ENCODE measurements at regions not wholly inside any gene's neighbourhood (a gene's known extent, or its start where the extent isn't known, plus 50 kb on each side); places are given as distances from the start of the nearest gene placed in this dataset.

DNA sequence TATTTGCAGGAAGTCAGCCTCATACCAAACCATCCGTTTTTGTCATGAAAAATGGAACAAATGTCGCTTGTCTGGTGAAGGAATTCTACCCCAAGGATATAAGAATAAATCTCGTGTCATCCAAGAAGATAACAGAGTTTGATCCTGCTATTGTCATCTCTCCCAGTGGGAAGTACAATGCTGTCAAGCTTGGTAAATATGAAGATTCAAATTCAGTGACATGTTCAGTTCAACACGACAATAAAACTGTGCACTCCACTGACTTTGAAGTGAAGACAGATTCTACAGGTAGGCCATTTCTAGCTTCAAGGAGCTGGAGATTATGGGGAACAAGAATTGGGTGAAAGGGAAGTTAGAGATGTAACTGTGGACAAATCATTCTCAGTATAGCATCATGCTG is 126.1 kb downstream of the DAD1 start:
- in situ Hi-C loops (cut with MboI; ENCODE audit: low sequenced_read_pairs), result no loop called here

GRCh38 chr14:22460461-22461195 is 128.4 kb downstream of the DAD1 start:
- in situ Hi-C loops (cut with MboI; ENCODE audit: low sequenced_read_pairs), result no loop called here

DNA sequence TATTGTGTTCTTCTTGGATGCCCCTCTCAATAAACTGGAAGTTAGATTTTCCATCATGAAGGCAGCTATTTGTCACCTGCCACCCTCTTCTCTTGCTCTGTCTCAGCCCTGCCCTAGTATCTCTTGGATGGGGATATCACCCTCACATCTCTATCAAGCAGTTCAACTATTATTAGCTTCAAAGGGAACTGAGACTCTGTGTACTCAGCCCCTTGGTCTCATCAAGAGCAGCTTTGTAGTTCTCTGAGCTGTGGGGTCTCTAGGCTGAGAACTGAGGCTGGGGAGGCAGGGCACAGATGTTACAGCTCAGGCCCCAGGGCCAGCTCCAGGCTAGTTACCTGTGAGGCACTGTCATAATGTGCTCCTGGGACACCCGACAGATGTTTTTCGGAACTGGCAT is 130.3 kb downstream of the DAD1 start:
- in situ Hi-C loops (cut with MboI; ENCODE audit: low sequenced_read_pairs), result no loop called here

DNA sequence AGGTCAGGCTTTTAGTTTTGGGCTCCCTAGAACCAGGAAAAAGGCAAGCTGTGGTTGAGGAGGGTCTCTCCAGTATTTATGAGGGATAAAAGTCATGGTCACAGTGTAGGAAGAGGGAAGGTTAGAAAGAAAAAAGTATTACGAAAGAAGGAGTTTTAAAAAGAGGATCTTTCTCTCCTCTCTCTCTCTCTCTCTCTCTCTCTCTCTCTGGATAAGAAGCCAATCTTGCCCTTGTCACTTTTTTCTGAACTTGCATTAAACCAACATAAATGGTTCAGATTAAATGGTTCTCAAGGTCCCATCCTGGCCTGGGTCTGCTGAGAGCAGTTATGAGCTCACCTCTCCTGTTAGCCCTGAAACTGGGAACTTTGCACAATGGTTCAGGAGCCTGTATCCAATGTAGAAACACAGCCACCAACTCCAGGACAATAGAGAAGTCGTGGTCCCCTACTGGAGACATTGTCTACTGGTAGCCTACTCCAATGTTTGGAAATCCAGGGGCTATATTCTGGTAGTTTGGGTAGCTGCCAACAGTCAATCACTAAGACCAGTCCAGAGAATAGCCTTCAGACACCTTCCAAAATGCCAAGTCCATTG is 131.9 kb downstream of the DAD1 start:
- in situ Hi-C loops (cut with MboI; ENCODE audit: low sequenced_read_pairs), result no loop called here

DNA sequence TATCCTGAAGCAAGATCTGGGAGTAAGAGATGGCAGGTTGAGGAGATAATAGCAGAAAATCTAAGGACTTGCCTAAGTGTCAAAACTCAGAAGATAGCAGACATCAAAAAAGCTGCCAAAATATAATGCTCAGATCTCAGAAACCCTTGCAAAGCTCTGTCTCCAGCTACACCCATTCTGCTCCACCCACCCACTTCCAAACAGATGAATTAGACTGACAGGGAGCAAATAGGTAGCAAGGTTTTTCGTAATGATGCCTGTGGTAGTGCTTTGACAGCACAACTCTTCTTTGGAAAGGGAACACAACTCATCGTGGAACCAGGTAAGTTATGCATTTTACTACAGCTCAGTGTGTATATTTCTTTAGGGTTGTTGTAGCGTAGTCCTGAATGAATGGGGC is 132.6 kb downstream of the DAD1 start:
- in situ Hi-C loops (cut with MboI; ENCODE audit: low sequenced_read_pairs), result no loop called here

DNA sequence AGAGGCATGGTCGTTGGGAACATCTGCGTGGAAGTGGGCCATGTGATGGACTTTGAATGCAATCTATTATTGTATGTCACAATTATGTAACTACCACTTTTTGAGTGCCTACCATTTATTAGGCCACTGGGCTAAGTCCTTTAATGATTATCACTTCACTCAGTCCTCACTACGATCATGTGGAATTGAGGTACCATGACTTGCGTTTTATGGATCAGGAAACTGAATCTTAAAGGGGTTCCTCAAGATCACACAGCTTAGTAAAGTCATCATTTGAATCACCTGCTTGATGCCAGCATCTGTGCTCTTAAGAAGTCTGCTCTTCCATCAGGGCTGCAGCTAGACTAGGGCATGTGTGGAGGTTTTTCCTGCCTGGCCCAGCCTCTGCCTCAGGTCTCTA is 136.7 kb downstream of the DAD1 start:
- in situ Hi-C loops (cut with MboI; ENCODE audit: low sequenced_read_pairs), result no loop called here

DNA sequence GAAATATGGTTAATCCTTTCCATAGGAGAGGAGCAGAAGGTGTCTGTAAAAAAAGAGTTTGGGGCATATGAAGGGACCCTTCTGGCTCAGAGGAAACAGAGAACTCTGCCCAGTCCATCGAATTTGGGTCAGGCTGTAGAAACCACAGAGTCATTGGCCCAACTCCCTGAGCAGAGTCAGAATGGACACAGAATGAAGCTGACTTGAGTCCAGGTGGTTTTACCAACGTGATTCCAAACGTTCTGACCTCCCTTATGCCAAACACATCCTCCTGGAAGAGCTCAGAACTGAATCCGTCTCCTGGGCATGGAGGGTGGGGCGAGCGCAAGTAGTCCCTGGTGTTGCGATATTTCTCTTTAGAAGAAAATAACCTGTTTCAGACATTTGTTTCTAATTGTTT is 138.8 kb downstream of the DAD1 start:
- in situ Hi-C loops (cut with MboI; ENCODE audit: low sequenced_read_pairs), result no loop called here

GRCh38 chr14:22449600-22449905 is 139.5 kb downstream of the DAD1 start:
- in situ Hi-C loops (cut with MboI; ENCODE audit: low sequenced_read_pairs), result no loop called here

- in situ Hi-C loops (cut with MboI; ENCODE audit: low sequenced_read_pairs), result no loop called here
Observed at GRCh38 chr14:22448905-22449599, 140.0 kb downstream of the DAD1 start.

DNA sequence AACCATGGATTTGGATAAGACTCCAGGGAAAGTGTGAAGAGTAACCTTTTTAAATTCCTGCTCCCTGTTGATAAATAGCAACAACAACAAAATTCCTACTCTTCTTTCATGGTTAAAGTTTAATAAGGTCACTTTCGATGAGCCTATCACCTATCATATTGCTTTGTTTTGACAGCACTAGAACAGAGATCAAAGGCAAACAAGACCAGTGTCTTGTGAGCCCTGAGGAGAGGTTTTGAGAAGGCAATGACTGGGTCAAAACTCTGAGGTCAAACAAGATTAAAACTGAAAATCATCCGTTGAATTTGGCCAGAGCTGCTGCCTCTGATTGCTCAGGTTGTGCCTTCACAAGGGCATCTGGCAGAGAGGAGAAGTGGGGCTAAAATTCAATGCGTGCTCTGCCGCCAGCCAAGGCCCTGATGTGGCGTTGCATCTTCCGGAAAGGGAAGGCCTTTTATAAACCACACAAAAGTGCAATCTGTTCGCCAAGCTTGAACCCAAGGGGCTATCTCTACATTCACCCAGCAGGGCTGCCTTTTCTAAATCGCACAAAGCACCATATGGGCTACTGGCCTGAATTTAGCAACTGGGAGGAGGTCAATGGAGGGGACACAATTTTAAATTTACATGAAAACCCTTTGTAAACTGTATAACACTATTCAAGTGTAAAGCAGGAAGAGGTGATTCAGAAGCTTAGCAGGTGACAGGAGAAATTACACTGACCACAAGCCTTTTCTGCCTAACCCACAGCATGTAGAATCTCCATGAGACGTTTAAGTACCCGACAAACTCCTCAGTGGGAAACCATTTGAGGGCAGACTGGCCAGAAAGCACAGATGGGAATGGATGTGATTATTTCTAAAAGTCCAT is 140.8 kb downstream of the DAD1 start:
- in situ Hi-C loops (cut with MboI; ENCODE audit: low sequenced_read_pairs), result no loop called here

GRCh38 chr14:22438742-22439141 is 150.3 kb downstream of the DAD1 start:
- in situ Hi-C loops (cut with MboI; ENCODE audit: low sequenced_read_pairs), result no loop called here

DNA sequence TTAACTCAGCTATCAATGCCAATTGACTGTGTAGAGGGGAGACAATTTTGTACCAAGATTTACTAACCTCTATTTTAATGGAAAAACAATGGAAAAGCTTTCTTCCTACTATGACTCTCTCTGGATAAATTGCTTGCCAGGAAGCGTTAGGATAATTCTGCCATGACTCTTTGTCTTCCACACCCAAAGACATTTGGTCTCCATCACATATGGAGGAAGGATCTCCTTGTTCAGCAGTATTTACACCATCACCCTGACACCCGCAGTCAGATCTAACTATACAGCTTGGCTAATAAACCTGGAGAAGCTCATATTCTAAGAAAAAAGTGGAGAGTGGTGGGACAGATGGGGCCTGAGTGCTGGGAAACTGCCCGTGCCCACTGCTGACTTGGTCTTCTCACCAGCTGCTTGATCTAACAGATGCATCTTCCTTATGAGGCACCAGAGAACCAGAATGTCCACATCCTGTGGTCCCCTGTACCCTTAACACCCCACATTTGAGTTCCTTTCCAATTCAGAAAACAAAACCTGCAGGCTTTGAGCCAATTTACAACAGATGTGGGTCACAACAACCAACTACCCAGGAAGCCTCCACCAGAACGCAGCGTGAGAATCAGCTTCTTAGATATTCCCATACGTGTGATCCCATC is 154.0 kb downstream of the DAD1 start:
- in situ Hi-C loops (cut with MboI; ENCODE audit: low sequenced_read_pairs), result no loop called here

- in situ Hi-C loops (cut with MboI; ENCODE audit: low sequenced_read_pairs), result no loop called here
Observed at GRCh38 chr14:22434030-22434429, 155.0 kb downstream of the DAD1 start.

GRCh38 chr14:22433069-22433468 is 156.0 kb downstream of the DAD1 start:
- in situ Hi-C loops (cut with MboI; ENCODE audit: low sequenced_read_pairs), result no loop called here

DNA sequence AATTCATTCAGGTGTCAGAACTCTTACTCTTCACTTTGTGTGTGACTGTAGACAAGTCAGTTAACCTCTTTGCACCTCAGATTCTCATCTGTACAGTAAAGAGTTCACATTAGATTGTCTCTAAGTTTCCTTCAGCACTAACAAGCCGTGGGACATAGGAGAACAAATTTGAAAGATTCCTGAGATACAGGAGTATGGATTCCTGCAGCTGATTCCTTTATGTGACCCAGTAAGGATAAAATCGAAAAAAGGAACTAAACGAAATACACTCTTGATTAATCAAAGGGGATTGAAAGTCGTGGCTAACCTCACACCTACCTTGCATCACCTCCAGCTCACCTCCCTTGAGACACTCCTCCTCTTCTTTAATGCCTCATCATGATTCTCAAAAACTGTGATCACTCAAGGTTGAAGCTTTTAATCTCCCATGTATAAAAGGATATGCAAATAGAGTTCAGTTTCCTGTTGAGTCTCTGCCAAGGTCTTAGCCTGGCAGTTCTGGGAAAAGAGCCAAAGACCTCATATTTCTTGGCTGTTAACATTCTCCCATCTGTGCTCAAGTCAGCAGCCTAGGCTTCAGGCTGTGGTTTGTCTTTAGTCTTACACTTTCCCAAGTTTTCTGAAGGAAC is 156.6 kb downstream of the DAD1 start:
- in situ Hi-C loops (cut with MboI; ENCODE audit: low sequenced_read_pairs), result no loop called here

DNA sequence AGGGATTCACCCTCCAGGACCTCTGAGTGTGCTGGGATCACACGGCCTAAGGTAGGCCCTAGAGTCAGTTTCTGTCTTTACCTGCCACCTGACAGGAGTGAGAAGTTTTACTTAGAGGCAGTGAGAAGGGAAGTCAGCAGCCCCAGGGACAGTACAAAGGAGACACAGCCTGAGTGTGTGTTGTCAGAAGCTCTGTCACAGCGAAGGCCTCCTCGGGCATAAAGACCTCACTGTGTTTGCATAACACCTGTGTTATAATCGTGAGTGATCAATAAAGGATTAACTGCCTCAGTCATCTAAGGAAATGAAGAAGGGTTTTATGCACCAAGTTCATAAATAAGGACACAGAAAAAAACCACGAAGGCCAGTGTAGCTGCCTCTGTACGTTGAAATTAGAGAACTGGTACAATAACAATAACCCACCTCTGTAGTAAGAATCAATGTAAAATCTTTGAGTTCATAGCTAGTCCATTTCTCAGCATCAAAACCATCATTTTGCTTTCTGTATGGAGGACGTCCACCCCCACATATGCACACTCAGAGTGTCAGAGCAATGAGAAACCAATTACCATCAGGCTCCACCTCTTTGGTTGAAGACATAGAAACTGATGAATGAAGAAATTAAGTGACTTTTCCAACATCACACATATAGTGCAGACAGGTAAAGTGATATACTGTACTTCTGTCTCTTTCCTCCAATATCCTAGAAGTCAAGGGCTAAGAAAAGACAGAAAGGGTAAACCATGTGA is 159.3 kb downstream of the DAD1 start:
- in situ Hi-C loops (cut with MboI; ENCODE audit: low sequenced_read_pairs), result no loop called here

DNA sequence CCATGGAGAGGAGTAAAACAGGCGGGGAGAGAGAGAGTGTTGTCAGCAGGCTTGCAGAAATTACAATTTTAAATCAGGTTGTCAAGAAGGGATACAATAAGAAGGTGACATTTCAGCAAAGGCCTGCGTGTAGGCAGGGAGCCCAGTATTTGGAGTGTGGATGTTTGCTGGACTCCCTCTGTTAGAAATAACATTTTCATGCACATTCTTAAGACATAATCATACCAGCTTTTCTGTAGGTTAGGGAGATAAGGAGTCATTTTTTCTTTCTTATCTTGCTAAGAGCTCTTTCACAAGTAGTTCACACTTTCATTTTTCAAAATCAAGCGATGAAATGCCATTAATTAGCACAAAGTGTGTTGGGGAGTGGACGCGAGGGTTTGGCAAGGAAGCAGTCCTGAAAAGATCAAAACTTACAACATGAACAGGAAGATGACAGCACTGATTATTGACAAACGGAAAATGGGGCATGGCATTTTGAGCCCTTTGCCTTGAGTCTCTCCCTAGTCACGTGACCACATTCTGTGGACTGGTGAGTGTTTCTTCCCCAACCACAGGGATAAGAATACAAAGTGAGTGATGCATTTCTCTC is 160.2 kb downstream of the DAD1 start:
- in situ Hi-C loops (cut with MboI; ENCODE audit: low sequenced_read_pairs), result no loop called here

DNA sequence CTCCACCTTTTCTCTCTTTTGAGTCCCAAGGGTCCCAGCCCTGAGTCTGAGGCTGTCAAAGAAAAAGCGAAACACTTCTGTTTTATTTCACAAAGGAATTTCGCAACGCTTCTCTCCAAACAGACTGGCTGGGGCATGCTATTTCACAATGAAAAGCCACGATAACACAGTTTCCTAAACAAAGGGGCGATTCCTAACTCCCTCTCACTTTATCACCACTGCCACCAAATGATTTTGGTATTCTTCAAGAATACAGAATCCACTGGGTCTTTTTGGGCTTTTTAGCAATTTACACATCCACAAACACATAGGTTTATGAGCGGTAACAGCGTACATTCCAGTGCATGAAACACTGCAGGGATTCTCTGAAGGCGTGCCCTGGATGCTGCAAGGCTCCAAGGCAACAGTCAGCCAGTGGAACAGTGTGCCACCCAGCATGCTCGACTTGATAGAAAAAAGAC is 161.2 kb downstream of the DAD1 start:
- in situ Hi-C loops (cut with MboI; ENCODE audit: low sequenced_read_pairs), result no loop called here

GRCh38 chr14:22426711-22427110 is 162.3 kb downstream of the DAD1 start:
- in situ Hi-C loops (cut with MboI; ENCODE audit: low sequenced_read_pairs), result no loop called here
